COLO829 (cell line): ENCODE measurements at regions not wholly inside any gene's neighbourhood (a gene's known extent, or its start where the extent isn't known, plus 50 kb on each side); places are given as distances from the start of the nearest gene placed in this dataset.
"Not testable (repeated sequence)": the region's sequence is repeated elsewhere in the genome, so short reads cannot be mapped to it uniquely, and the experiment has no call there.

ENCODE experiments used
- DNase-seq: peaks from one replicate; pipeline ENCODE4 v3.0.0; 2012; ENCODE audit warnings: low spot score

- DNase-seq, result peak; percentile 76
Observed at GRCh38 chr7:149714081-149714909, 59.1 kb downstream of the ZNF467 start.

DNA sequence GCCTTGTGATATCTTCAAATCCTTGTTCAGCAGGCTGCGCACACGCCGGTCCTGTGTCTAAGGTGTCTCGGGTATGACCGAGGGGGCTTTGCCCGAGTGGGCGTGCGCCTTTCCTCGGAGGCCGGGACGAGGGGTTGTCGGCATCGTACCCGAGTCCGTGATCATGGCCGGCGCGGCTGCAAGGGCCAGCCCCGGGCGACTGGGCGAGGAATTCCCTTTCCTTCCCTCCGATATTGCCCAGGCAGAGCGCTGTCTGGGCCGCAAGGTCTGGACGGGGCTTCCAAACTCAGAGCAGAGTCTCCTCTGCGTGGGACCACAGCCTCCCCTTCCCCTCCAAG, 59.7 kb downstream of the ZNF467 start:
- DNase-seq, result no peak

GRCh38 chr7:149713061-149713730, 60.2 kb downstream of the ZNF467 start:
- no peak for DNase-seq

DNA sequence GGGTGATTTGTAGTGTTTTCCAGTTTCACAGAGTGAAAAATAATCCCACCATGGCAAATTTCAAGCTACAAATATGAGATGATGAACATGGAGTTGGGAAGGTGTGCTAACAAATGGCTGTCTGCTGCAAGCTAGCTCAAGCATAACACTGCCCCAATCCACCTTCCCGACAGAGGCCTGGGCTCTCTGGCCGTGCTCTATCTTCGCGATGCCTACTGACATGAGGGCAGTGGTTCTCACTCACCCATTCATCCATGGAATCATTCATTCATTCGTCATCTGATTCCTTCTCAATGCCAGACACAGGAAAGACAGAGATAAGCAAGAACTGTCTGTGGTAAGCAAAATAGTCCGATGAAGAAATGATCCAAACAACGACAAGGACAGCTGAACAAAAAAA, 65.4 kb downstream of the ZNF467 start:
- DNase-seq, result no peak

- DNase-seq, result no peak
Observed at GRCh38 chr7:149707448-149707886, 65.9 kb downstream of the ZNF467 start.

DNA sequence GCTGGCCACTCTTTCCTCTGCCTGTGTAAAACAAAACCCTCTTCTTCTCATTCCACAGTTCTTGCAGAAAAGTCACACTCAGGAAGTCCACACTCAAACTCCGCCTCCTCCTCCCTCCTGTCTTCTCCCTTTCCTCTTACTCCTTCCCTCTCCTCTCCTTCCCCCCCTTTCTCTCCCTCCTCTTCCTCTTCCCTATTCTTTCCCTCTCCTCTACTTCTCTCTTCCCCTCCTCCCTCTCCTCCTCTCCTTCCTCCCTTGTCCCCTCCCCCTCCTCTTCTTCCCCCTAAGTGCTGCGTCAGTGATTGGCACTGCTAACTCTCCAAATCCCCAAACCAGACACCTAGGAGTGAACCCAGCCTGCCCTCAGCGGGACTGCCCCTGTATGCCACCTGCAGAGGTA, 67.0 kb downstream of the ZNF467 start:
- DNase-seq, result no peak

DNA sequence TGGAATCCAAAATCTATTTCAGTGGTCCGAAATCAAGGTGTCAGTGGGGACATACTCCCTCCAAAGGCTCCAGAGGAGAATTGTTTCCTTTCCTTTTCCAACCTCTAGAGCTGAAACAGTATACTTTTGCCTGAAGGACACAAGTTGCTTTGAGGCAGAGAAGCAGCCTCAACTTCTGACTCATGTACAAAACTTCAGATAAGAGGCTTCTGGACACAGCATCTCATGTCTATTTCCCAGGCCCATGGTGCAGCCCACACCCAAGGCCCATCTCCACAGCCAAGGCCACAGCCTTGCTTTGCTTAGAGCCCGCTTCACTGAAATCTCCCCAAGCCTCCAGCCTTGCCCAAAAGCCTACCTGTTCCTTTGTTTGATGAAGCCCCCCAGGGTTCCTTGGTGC, 68.9 kb downstream of the ZNF467 start:
- DNase-seq, result no peak

- DNase-seq, result no peak
Observed at GRCh38 chr7:149703044-149703650, 70.2 kb downstream of the ZNF467 start.

GRCh38 chr7:149701495-149702240, 71.7 kb downstream of the ZNF467 start:
- DNase-seq, result no peak

- not testable (repeated sequence) for DNase-seq
Observed at GRCh38 chr7:149697767-149698166, 75.6 kb downstream of the ZNF467 start.

- DNase-seq, result no peak
Observed at GRCh38 chr7:149696280-149696679, 77.1 kb downstream of the ZNF467 start.

GRCh38 chr7:149692557-149692982, 80.8 kb downstream of the ZNF467 start:
- DNase-seq, result no peak

GRCh38 chr7:149692056-149692455, 81.3 kb downstream of the ZNF467 start:
- no peak for DNase-seq

DNA sequence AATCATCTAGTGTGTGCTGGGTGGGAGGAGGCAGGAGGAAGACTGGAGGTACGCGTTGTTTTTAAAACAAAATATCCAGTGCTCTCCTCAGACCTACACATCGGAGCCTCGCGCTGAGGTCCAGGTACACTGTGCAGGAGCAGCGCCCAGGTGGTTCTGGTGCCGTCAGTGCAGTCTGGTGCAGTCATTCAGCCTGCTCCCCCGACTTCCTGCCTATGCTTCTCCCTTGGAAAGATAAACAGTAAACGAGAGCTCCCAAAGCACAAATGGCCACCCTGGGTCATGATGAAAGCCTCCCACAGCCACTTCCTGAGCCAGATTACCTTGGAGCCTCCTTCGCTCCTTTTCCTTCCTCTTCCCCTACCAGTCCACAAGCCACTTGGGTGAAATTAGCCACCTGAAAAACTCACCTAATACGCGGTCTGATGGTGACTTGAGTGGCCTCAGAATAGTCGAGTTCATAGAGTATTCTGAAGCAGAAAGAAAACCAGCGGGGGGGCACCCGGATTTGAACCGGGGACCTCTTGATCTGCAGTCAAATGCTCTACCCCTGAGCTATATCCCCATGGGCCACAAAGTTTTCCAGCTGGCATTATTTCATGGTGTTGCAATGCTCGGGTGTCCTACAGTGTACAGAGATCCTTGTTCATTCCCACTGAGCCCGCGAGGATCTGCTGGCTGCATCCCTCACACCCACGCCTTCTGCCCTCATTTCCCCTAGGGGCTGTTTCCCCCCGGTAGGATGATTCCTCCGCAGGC, 82.5 kb downstream of the ZNF467 start:
- peak; percentile 89 for DNase-seq

DNA sequence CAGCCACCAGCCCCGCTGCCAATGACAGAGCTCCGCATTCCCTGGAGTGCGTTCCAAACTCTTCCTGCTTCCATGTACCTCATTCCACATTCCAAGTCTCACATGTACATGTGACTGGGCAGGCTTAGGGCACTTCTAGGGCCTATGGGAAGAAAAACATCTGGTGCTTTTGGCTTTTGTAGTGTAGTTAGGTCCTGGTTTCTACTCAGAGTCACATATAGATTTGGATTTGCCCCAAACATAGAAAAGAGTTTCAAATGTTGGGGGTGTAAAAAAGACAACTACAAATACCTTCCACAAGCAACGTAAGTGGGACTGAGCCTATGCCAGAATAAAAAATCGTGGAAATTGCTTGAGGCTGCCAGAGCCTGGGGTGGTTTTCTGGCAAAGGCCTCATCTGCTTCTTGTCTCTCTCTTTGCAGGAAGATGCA, 84.1 kb downstream of the ZNF467 start:
- no peak for DNase-seq

GRCh38 chr7:149688836-149689235, 84.6 kb downstream of the ZNF467 start:
- no peak for DNase-seq

DNA sequence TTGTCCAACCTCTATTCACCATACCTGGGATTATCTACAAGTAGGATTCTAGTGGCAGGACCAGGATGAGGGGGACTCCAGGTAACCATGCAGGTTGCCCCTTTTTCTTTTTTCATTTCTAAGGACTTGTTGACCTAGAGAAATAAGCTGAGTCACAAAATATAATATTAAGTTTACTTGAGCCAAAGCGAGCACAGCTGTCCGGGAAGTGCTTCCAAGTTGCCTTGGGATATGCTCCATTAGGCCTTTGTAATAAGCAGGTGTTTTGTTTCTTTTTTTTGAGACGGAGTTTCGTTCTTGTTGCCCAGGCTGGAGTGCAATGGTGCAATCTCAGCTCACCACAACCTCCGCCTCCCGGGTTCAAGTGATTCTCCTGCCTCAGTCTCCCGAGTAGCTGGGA, 85.6 kb downstream of the ZNF467 start:
- not testable (repeated sequence) for DNase-seq

- DNase-seq, result no peak
Observed at GRCh38 chr7:149686449-149686848, 86.9 kb downstream of the ZNF467 start.

DNA sequence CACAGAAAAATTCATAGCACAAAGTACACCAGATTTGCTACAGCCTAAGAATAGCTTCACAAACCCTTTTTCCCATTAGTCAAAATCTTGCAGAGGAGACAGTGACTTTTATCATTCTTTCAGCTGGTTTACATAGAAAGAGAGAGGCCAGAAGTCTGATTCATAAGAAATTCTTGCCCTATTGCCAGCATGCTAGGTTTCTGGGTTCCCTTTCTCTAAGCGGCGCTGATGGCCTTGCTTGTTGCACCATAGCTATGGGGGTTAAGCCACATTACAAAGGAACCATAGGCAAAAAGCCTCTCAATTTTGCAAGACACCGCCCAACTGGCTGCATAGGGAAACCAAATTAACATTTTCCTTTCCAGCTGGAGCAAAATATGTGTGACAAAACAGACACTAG, 87.4 kb downstream of the ZNF467 start:
- no peak for DNase-seq

- DNase-seq, result no peak
Observed at GRCh38 chr7:149685455-149685854, 87.9 kb downstream of the ZNF467 start.

GRCh38 chr7:149683898-149684297, 89.5 kb downstream of the ZNF467 start:
- no peak for DNase-seq

DNA sequence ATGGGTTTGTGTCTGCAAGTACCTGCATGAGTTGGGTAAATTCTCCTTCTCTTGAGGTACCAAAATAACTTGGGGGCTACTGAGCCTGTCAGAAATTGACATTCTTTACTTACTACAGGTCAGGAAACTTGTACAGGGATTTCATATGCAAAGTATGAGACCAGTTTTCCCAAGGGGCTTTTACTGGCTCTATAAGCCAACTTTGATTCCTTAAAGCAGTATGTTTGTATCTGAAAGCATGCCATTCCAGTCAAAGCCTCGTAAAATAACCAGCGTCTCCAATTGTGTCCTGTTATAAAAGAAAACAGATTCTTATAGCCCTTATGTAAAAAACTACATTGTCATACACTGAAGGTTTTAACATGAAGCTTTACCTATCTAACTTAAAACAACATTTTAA, 90.2 kb downstream of the ZNF467 start:
- DNase-seq, result no peak
